Tibial nerve (tissue), 4 donors: ENCODE measurements at regions not wholly inside any gene's neighbourhood (a gene's known extent, or its start where the extent isn't known, plus 50 kb on each side); places are given as distances from the start of the nearest gene placed in this dataset.

Source experiments
- DNase-seq, 2 donors: peaks; one replicate each; pipeline ENCODE4 v3.0.0-alpha.2; 2019; ENCODE audit warnings: low spot score in 2 of 2
- H3K27ac ChIP-seq, 4 donors: fragments of 200-600 bp; sonication (generic) in 3 of 4; one replicate each; pipeline ENCODE4 v1.5.1; 2017 to 2019; ENCODE audit warnings: mild to moderate bottlenecking in 1 of 4
- H3K27me3 ChIP-seq, 2 donors: fragments of 200-600 bp; sonication (generic) in 1 of 2; one replicate each; pipeline versions ENCODE4 v1.5.1 to v1.6.0; 2017 to 2019
- H3K36me3 ChIP-seq, 3 donors: fragments of 200-600 bp; sonication (generic); one replicate each; pipeline ENCODE4 v1.5.1; 2018 to 2019
- H3K4me1 ChIP-seq, 4 donors: fragments of 200-600 bp; sonication (generic) in 3 of 4; one replicate each; pipeline ENCODE4 v1.5.1; 2017 to 2019
- H3K4me3 ChIP-seq, 4 donors: fragments of 200-600 bp; sonication (generic) in 3 of 4; one replicate each; pipeline ENCODE4 v1.5.1; 2017 to 2019; ENCODE audit warnings: mild to moderate bottlenecking in 1 of 4, moderate library complexity in 1 of 4
- H3K9me3 ChIP-seq, 4 donors: fragments of 200-600 bp; sonication (generic) in 3 of 4; one replicate each; pipeline ENCODE4 v1.5.1; 2017 to 2019
- CTCF ChIP-seq, 5 experiments: fragments of 200-600 bp in 3 of 5; fragments of 450-650 bp in 2 of 5; sonication (generic) in 3 of 5; IDR thresholded peaks; one replicate each; pipeline ENCODE4 v1.5.1; 2016 to 2019; ENCODE audit warnings: antibody characterized with exemption in 5 of 5, mild to moderate bottlenecking in 3 of 5, moderate library complexity in 2 of 5
- EP300 ChIP-seq, 2 donors: sonication (generic); formaldehyde crosslinking; IDR thresholded peaks; one replicate each; pipeline ENCODE4 v1.6.1; 2017; ENCODE audit warnings: antibody characterized with exemption in 2 of 2, mild to moderate bottlenecking in 1 of 2
- POLR2A ChIP-seq, 2 donors: fragments of 450-650 bp; IDR thresholded peaks; one replicate each; pipeline ENCODE4 v1.6.1; 2017; ENCODE audit warnings: antibody characterized with exemption in 2 of 2, mild to moderate bottlenecking in 2 of 2, moderate library complexity in 2 of 2
- WGBS, 2 donors: methylation state at CpG; one replicate each; pipeline ENCODE4 v1.1.5; 2018; 5-methylcytosine and 5-hydroxymethylcytosine counted together

GRCh38 chr13:74651121-74651520 is 516.9 kb upstream of the KLF12 start:
- TF ChIP-seq CTCF (IDR thresholded peaks at IDR 0.05) (no peak), EP300 (IDR thresholded peaks at IDR 0.05) (no peak), POLR2A (IDR thresholded peaks at IDR 0.05) (no peak)
- Histone ChIP-seq H3K9me3 (no peaks in the 10 kb centered on the region), H3K4me3 (no peak overlapping the region), H3K27me3 (no peaks in the 10 kb centered on the region), H3K4me1 (no peaks in the 10 kb centered on the region), H3K27ac (no peak overlapping the region), H3K36me3 (no peaks in the 10 kb centered on the region)
- 57 to 68% methylated on average over 1 of the region's 1 CpG for WGBS, 2 donors
- DNase-seq = no peak

GRCh38 chr13:74647991-74648390 is 513.8 kb upstream of the KLF12 start:
- no peak overlapping the region for H3K27ac ChIP-seq
- no peaks in the 10 kb centered on the region for H3K9me3 ChIP-seq
- no peaks in the 10 kb centered on the region for H3K4me1 ChIP-seq
- H3K36me3 ChIP-seq = no peaks in the 10 kb centered on the region
- 65 to 73% methylated on average over 2 of the region's 2 CpGs for WGBS, 2 donors
- no peak for DNase-seq
- H3K4me3 ChIP-seq = no peak overlapping the region
- H3K27me3 ChIP-seq = no peaks in the 10 kb centered on the region
- TF ChIP-seq EP300 (IDR thresholded peaks at IDR 0.05) = no peak
- TF ChIP-seq CTCF (IDR thresholded peaks at IDR 0.05) = no peak

GRCh38 chr13:74647211-74647610 is 513.0 kb upstream of the KLF12 start:
- no peak overlapping the region for H3K4me3 ChIP-seq
- no peaks in the 10 kb centered on the region for H3K9me3 ChIP-seq
- H3K27ac ChIP-seq = no peak overlapping the region
- no peak for TF ChIP-seq CTCF (IDR thresholded peaks at IDR 0.05)
- no peak for TF ChIP-seq EP300 (IDR thresholded peaks at IDR 0.05)
- no peak for TF ChIP-seq POLR2A (IDR thresholded peaks at IDR 0.05)
- no peaks in the 10 kb centered on the region for H3K36me3 ChIP-seq
- WGBS, 2 donors = 90 to 94% methylated on average over 2 of the region's 2 CpGs
- no peaks in the 10 kb centered on the region for H3K27me3 ChIP-seq
- H3K4me1 ChIP-seq = no peaks in the 10 kb centered on the region
- no peak for DNase-seq

- Histone ChIP-seq H3K27ac (no peak overlapping the region), H3K4me1 (no peaks in the 10 kb centered on the region), H3K4me3 (no peak overlapping the region), H3K36me3 (no peaks in the 10 kb centered on the region), H3K27me3 (no peaks in the 10 kb centered on the region), H3K9me3 (no peaks in the 10 kb centered on the region)
- no peak for DNase-seq
- TF ChIP-seq EP300 (IDR thresholded peaks at IDR 0.05) (no peak), POLR2A (IDR thresholded peaks at IDR 0.05) (no peak), CTCF (IDR thresholded peaks at IDR 0.05) (no peak)
- 64 to 69% methylated on average over 3 of the region's 3 CpGs for WGBS, 2 donors
Observed at GRCh38 chr13:74646091-74646490, 511.9 kb upstream of the KLF12 start.

GRCh38 chr13:74645586-74645985 is 511.4 kb upstream of the KLF12 start:
- Histone ChIP-seq H3K4me1 (no peaks in the 10 kb centered on the region), H3K4me3 (no peak overlapping the region), H3K27ac (no peak overlapping the region), H3K36me3 (no peaks in the 10 kb centered on the region), H3K27me3 (no peaks in the 10 kb centered on the region), H3K9me3 (no peaks in the 10 kb centered on the region)
- TF ChIP-seq POLR2A (IDR thresholded peaks at IDR 0.05) (no peak), CTCF (IDR thresholded peaks at IDR 0.05) (no peak)
- no peak for DNase-seq
